ENCODE measurements at regions not wholly inside any gene's neighbourhood (a gene's known extent, or its start where the extent isn't known, plus 50 kb on each side); places are given as distances from the start of the nearest gene placed in this dataset.

DNA sequence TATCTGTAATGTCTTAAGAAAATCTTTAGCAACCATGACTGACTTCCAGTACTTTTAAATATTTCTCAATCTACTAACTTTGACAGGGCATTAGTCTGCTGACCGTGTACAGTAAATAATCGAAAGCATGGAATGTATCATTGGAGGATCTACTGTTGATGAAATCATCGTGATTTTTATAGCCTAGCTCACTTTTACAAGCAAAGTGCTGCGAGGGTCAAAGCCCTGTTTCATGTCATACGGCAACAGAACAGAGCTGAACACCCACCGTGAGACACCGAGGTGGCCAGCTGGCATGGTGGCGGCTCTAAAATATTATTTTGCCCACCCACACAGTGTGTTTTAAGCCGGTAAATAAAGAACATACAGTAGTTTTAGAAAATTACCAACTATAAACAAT is 679.3 kb downstream of the FAT4 start:
- TF ChIP-seq, protein P1, sequence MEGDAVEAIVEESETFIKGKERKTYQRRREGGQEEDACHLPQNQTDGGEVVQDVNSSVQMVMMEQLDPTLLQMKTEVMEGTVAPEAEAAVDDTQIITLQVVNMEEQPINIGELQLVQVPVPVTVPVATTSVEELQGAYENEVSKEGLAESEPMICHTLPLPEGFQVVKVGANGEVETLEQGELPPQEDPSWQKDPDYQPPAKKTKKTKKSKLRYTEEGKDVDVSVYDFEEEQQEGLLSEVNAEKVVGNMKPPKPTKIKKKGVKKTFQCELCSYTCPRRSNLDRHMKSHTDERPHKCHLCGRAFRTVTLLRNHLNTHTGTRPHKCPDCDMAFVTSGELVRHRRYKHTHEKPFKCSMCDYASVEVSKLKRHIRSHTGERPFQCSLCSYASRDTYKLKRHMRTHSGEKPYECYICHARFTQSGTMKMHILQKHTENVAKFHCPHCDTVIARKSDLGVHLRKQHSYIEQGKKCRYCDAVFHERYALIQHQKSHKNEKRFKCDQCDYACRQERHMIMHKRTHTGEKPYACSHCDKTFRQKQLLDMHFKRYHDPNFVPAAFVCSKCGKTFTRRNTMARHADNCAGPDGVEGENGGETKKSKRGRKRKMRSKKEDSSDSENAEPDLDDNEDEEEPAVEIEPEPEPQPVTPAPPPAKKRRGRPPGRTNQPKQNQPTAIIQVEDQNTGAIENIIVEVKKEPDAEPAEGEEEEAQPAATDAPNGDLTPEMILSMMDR (IDR thresholded peaks at IDR 0.05): no peak
- no peak for TF ChIP-seq EZH2 (IDR thresholded peaks at IDR 0.05; ENCODE audit: borderline replicate concordance, insufficient read depth, low read depth, low read length, poor library complexity, severe bottlenecking)

Measured in B cell (primary cell).